PC-9 (cell line): ENCODE measurements at regions not wholly inside any gene's neighbourhood (a gene's known extent, or its start where the extent isn't known, plus 50 kb on each side); places are given as distances from the start of the nearest gene placed in this dataset.

Experiments
- CTCF ChIP-seq: fragments of 200-600 bp; sonication (generic); conservative IDR thresholded peaks from 2 replicates; pipeline ENCODE4 v1.6.1; 2017; ENCODE audit warnings: mixed run types, antibody characterized with exemption, mild to moderate bottlenecking, moderate library complexity
- EZH2 ChIP-seq: fragments of 200-600 bp; sonication (generic); IDR thresholded peaks from 2 replicates; pipeline ENCODE4 v1.8.0; 2017; ENCODE audit warnings: antibody characterized with exemption, low read depth

GRCh38 chr4:188658958-188659522, 519.8 kb downstream of the TRIML1 start:
- TF ChIP-seq CTCF (no peak), EZH2 (no peak)
